DMS53 treated with DMSO at 0.1 percent for 48 hours (cell line): ENCODE measurements at regions not wholly inside any gene's neighbourhood (a gene's known extent, or its start where the extent isn't known, plus 50 kb on each side); places are given as distances from the start of the nearest gene placed in this dataset.
A peak's percentile ranks its signal among the peaks of the same experiment; 100 is the strongest.
"Not testable (repeated sequence)": the region's sequence is repeated elsewhere in the genome, so short reads cannot be mapped to it uniquely, and the experiment has no call there.

Experiments
- DNase-seq: peaks from one replicate; lab custom pipeline; 2025; ENCODE audit not compliant: unreplicated experiment; lab: John Stamatoyannopoulos, UW

DNA sequence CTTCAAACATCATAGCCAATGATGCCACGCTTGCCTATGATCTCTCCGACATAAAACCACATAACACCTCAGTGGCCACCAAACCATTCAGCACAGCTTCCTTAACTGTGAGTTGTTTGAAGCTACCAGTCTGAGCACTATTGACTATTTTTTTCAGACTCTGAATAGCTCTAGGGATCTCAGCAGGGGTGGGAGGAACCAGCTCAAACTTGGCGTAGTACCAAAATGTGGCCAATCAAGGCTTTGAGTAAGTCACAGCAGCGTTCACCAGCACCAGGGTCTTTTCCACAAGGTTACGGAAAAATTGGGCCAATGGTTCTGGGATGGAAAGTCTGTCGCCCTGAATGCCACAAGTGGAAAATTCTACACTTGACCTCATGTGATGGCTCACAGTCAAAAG lies 70.6 kb downstream of the SMPDL3A start:
- DNase-seq = no peak

- no peak for DNase-seq
Measured at GRCh38 chr6:122861594-122861993, 72.5 kb downstream of the SMPDL3A start.

- DNase-seq = no peak
Measured at GRCh38 chr6:122868137-122868536, 79.1 kb downstream of the SMPDL3A start.

- peak; percentile 37 for DNase-seq
Measured at GRCh38 chr6:122869437-122870024, 80.5 kb downstream of the SMPDL3A start.

DNA sequence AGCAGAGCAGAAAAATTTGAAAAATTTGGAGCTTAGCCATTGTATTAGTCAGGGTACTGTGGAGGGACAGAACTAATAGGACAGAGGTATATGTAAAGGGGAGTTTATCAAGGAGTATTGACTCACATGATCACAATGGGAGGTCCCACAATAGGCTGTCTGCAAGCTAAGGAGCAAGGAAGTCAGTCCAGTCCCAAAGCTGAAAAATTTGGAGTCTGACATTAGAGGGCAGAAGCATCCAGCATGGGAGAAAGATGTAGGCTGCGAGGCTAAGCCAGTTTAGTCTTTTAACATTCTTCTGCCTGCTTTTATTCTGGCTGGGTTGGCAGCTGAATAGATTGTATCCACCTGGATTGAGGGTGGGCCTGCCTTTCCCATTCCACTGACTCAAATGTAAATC lies 82.0 kb downstream of the SMPDL3A start:
- DNase-seq = no peak

DNA sequence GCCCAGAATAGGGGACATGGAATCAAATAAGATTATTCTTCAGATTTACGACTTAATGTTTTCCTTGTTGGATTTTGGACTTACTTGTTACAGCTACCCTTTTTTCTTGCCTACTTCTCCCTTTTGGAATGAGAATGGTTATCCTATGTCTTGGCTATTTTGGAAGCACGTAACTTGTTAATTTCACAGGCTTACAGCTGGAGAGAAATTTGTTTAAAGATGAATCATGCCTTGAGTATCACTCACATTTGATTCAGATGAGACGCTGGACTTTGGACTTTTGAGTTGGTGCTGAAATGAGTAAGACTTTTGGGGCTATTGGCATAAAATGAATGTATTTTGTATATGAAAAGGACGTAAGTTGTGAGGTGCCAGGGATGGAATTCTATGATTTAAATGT lies 83.3 kb downstream of the SMPDL3A start:
- no peak for DNase-seq

DNA sequence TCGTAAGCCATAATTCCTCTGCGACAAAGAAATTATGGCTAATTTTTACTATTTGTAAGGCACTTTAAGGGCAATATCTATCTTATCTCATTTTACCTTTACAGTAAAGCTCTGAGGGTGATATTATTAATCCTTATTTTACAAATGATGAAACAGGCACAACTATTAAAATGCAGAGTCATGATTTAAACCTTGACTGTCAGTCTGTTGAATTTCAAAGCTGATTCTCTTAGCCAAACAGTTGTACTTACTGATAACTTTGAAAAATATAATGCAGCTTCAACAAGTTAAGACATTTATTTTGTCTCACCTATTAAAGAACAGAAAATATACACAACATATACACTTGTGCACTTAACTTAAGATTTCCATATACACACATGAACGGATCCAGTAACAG lies 88.2 kb downstream of the SMPDL3A start:
- no peak for DNase-seq

- peak; percentile 26 for DNase-seq
Measured at GRCh38 chr6:122878796-122879195, 89.7 kb downstream of the SMPDL3A start.

DNA sequence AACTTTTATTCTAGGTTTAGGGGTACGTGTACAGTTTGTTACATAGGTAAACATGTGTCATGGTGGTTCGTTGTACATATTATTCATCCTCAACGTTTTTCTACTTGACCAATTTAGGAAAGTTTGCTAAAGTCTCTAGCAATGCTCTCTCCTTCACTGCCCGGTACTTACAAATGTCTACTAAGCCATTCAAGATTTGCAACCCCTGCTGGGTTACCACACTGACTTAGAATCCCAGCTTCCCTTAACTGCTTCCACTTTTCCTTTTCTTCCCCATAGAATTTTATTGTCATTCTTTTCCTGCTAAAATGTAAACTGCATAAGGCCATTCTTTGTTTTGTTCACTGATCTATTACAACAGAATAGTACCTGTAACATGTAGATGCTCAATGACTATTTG lies 97.4 kb downstream of the SMPDL3A start:
- no peak for DNase-seq

GRCh38 chr6:122887941-122888340 lies 98.9 kb downstream of the SMPDL3A start:
- DNase-seq = no peak

DNA sequence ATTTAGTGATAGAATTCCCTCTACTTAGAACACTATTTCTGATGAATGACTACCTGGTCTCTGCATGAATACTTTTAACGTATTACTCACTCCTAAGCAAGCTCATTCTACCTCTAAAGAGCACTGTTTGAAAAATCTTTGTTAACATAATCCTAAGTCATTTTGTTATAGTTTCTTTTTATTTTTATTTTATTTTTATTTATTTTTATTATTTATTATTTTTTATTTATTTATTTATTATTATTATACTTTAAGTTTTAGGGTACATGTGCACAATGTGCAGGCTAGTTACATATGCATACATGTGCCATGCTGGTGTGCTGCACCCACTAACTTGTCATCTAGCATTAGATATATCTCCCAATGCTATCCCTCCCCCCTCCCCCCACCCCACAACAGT lies 99.6 kb downstream of the SMPDL3A start:
- not testable (repeated sequence) for DNase-seq

GRCh38 chr6:122890250-122890649 lies 101.2 kb downstream of the SMPDL3A start:
- DNase-seq = no peak

GRCh38 chr6:122894791-122895190 lies 101.2 kb upstream of the CLVS2 start:
- no peak for DNase-seq

DNA sequence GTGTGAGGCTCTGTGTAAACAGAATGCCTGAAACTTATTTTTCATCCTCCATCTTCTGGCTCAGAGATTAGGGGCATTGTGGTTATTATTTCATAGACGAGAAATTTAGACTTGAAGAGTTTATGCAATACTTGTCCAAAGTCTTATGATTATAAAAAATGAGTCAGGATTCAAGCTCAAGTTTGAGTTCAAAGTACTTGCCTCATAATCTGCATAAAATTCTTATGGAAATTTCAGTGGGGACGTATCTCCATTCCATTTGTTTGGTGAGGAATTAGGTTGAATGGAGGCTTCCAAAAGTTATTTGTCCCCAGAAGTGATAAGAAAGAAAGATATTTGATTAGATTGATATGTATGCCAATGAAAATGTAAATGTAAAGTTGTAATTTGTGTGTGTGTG lies 93.7 kb upstream of the CLVS2 start:
- DNase-seq = no peak

- DNase-seq = no peak
Measured at GRCh38 chr6:122903266-122903915, 92.6 kb upstream of the CLVS2 start.

- no peak for DNase-seq
Measured at GRCh38 chr6:122904166-122904565, 91.9 kb upstream of the CLVS2 start.

DNA sequence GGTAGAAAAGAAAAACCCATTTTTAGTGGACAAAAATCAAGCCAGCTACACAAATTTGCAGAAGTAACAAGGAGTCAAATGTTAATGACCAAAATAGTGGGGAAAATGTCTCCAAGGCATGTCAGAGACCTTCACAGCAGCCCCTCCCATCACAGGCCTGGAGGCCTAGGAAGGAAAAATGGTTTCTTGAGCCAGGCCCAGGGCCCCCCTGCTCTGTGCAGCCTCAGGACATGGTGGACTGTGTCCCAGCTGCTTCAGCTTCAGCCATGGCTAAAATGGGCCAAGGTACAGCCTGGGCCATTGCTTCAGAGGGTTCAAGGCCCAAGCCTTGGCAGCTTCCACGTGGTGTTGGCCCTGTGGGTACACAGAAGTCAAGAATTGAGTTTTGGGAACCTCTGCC lies 82.5 kb upstream of the CLVS2 start:
- no peak for DNase-seq

- DNase-seq = no peak
Measured at GRCh38 chr6:122918714-122919113, 77.3 kb upstream of the CLVS2 start.

DNA sequence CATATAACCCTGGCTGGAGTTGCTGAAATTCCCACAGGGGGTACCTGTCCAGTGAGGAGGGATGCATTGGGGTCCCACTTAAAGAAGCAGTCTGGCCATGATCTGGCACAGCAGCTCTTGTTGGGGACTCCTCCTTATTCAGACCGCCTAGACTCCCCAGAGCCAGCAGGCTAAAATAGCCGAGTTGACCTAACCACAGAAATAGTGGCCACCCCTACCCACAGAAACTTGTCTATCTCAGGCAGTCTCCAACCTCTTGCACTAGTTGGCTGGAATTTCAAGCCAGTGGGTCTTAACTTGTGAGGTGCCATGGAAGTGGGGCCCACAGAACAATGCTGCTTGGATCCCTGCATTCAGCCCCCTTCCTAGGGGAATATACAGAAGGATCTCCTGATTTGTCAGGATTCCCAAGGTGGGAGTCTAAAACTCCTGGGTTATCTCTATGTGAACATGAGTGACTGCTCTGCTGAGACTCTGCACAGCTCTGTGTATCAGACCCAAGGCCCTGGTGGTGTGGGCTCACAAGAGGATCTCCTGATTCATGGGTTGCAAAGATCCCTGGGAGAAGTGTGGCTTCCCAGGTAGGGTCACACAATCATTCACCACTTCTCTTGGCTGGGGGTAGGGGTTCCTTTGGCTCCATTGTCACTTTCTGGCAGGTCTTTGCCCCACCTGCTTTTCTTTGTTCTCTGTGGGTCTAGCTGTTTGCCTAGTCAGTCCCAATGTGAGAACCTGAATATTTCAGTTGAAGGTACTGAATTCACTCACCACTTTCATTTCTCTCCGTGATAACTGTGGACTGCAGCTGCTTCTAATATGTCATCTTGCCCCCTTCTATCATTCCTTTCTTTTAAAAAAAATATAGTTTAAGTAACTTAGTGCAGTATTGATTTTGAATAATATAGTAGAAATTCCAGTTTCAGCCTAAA lies 65.5 kb upstream of the CLVS2 start:
- no peak for DNase-seq

- DNase-seq = no peak
Measured at GRCh38 chr6:122931916-122932315, 64.1 kb upstream of the CLVS2 start.

- not testable (repeated sequence) for DNase-seq
Measured at GRCh38 chr6:122944936-122945335, 51.1 kb upstream of the CLVS2 start.
